GM12874 (cell line): ENCODE measurements at regions not wholly inside any gene's neighbourhood (a gene's known extent, or its start where the extent isn't known, plus 50 kb on each side); places are given as distances from the start of the nearest gene placed in this dataset.

Experiments used
- TF ChIP-seq, protein P1 (sequence below): IDR thresholded peaks from 2 replicates; pipeline ENCODE4 v1.5.1; 2011; ENCODE audit warnings: low read depth, mild to moderate bottlenecking, control low read depth, low read length, moderate library complexity; ENCODE audit not compliant: insufficient read depth

GRCh38 chr2:65940856-65941255, 494.1 kb upstream of the MEIS1 start:
- TF ChIP-seq, protein P1, sequence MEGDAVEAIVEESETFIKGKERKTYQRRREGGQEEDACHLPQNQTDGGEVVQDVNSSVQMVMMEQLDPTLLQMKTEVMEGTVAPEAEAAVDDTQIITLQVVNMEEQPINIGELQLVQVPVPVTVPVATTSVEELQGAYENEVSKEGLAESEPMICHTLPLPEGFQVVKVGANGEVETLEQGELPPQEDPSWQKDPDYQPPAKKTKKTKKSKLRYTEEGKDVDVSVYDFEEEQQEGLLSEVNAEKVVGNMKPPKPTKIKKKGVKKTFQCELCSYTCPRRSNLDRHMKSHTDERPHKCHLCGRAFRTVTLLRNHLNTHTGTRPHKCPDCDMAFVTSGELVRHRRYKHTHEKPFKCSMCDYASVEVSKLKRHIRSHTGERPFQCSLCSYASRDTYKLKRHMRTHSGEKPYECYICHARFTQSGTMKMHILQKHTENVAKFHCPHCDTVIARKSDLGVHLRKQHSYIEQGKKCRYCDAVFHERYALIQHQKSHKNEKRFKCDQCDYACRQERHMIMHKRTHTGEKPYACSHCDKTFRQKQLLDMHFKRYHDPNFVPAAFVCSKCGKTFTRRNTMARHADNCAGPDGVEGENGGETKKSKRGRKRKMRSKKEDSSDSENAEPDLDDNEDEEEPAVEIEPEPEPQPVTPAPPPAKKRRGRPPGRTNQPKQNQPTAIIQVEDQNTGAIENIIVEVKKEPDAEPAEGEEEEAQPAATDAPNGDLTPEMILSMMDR, result no peak

DNA sequence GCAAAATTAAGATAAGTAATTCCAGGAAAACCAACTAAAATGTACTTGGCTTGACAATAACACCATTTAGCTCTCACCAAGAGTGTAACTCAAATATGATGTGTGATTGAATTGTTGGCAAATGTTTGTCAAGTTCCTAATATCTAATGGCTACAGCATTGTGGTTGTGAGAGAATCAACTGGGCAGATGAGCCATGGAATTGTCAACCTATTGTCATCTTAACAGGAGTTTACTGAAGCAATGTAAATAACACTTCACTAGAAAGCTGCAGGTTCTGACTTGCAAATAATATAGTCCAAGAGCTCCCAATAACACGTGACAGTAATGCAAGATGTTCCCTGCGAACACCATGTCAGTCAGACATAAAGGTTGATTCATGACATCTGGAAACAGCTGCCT, 495.2 kb upstream of the MEIS1 start:
- TF ChIP-seq, protein P1, result no peak

- TF ChIP-seq, protein P1, result no peak
These were observed 497.4 kb upstream of the MEIS1 start for GRCh38 chr2:65937379-65938160.

DNA sequence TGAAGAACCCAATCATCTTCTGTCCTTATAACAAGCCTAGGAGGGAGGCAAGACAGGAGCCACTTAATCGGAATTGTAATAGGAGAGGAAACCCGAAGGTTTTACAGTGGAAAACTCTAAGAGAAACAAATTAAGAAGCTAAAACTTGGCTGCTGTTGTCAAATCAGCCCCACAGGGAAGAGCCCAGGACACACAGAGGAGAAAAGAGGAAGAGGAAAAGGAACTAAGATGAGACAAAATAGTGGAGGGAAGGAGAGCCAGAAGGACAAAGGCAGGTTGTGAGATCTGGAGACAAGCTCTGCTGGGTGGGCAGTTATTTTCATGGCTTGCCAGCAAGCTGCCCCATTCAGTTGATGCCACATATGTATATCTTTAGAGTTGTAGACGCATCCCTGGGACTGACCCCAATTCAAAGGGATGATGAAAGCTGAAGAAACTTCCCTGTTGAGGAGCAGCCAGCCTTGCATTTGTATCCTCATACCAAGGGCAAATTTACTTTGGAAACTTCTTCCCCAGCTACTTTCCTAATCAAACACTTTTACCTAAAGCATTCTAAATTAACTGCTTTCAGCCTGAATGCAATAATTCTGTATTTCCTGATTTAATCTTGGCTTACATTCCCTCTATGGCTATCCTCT, 499.8 kb upstream of the MEIS1 start:
- TF ChIP-seq, protein P1, result no peak

DNA sequence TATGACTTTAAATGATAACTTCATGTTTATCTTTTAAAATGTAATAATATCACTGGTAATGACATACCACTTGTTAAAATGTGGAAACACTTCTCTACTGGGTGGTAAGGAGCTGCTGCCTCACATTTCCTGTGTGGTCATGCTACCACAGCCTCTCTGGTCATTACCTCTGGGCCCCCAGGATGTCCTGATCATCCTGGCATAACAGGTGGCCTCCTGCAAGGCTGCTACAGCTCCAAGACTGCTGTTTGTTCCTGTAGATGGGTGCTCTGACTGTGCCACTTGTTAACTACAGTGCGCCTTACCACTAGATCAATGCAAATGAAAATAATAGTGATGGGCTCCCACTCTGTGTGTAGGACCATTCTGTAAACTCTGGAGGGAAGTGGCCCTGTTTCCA, 500.2 kb upstream of the SPRED2 start:
- TF ChIP-seq, protein P1, result no peak

DNA sequence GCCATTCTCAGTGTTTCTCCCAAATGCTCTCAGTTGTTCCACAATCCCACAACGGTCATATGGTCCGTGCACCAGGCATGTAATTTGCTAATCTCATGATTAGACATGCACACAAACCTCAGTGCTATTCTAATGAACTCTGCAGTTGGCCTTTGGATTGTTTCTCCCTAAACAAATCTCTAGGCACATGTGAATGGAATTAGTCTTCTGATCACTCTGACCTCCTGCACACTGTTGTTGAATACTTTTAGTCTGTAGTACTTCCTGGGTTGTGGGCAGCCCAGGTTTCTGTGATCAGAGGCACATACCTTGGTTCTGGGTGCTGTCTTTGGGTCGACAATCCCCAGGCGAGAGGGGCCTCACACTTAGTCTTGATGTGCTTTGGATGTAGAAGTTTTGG, 498.7 kb upstream of the SPRED2 start:
- TF ChIP-seq, protein P1, result no peak

DNA sequence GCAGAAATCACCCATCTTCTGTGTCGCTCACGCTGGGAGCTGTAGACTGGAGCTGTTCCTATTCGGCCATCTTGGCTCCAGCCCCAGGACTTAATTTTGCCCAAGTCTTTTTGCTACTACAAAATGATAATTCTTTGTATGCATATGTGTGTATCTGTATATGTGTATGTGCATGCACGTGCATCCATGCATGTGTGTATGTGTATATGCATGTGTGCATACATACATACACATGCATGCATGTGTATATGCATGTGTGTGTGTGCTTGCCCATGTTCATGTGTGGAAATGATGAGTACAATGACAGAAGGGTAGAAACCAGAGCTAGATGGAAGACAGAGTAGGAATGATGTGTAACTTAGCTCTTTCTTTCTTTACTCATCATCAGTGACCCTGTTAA, 497.9 kb upstream of the SPRED2 start:
- TF ChIP-seq, protein P1, result no peak
